ENCODE measurements at regions not wholly inside any gene's neighbourhood (a gene's known extent, or its start where the extent isn't known, plus 50 kb on each side); places are given as distances from the start of the nearest gene placed in this dataset.

GRCh38 chr13:57935965-57936364 lies 304.4 kb downstream of the PCDH17 start:
- no peak overlapping the region for H3K4me3 Mint-ChIP-seq
- Histone ChIP-seq H3K23ac (ENCODE audit: insufficient read length, low read depth, low read length) (no peak overlapping the region), H2BK120ac (ENCODE audit: low read depth, low read length, poor library complexity, severe bottlenecking) (no peak overlapping the region), H3K9me3 (ENCODE audit: control insufficient read depth, low read depth, low read length) (no peaks in the 10 kb centered on the region), H4K20me1 (ENCODE audit: control insufficient read depth, insufficient read depth, insufficient read length) (no peaks in the 10 kb centered on the region), H3K4ac (ENCODE audit: low read depth, low read length) (no peak overlapping the region), H4K8ac (replicated peaks; ENCODE audit: insufficient read length, low read depth, low read length) (no peak overlapping the region), H3K27me3 (ENCODE audit: insufficient read depth, low read length) (no peaks in the 10 kb centered on the region), H4K91ac (ENCODE audit: insufficient read length, low read depth, low read length) (no peak overlapping the region), H3K23me2 (ENCODE audit: insufficient read length, low read depth, low read length, poor library complexity, severe bottlenecking) (no peaks in the 10 kb centered on the region), H3K27ac (ENCODE audit: insufficient read length, low read depth, low read length) (no peak overlapping the region), H2BK20ac (ENCODE audit: low read depth, low read length, poor library complexity, severe bottlenecking) (no peak overlapping the region), H2AFZ (ENCODE audit: low read length) (no peak overlapping the region), H3K18ac (ENCODE audit: insufficient read length, low read depth, low read length) (no peak overlapping the region), H3K4me2 (ENCODE audit: insufficient read depth, insufficient read length, low read length) (no peak overlapping the region), H3K56ac (ENCODE audit: insufficient read length, low read depth, low read length) (no peak overlapping the region), H3K79me2 (ENCODE audit: insufficient read depth, low read length) (no peaks in the 10 kb centered on the region), H4K5ac (ENCODE audit: insufficient read length, low read depth, low read length) (no peak overlapping the region), H2BK5ac (ENCODE audit: insufficient read length, low read length) (no peak overlapping the region), H2BK12ac (ENCODE audit: insufficient read length, low read depth, low read length) (no peak overlapping the region), H3K4me1 (ENCODE audit: insufficient read depth, low read length) (no peaks in the 10 kb centered on the region), H3T11ph (ENCODE audit: low read length) (no peak overlapping the region), H3K14ac (ENCODE audit: insufficient read depth, low read length) (no peak overlapping the region), H3K79me1 (ENCODE audit: insufficient read depth, low read depth, low read length, poor library complexity, severe bottlenecking) (no peaks in the 10 kb centered on the region), H3K9ac (ENCODE audit: extremely low read depth, insufficient read length, low read length) (no peak overlapping the region), H2AK5ac (ENCODE audit: insufficient read length, low read length) (no peak overlapping the region), H2BK15ac (ENCODE audit: low read depth, low read length) (no peak overlapping the region)
- peaks cover 4% of the 10 kb centered on the region in 2 experiments; a peak in 1 of 4 replicates for H3K4me1 Mint-ChIP-seq
- DNase-seq, result no peak
- no CpG with 5 or more reads among the region's 3 CpGs for WGBS (ENCODE audit: extremely low coverage, insufficient read length, low lambda C conversion rate)
- no peaks in the 10 kb centered on the region for H3K36me3 Mint-ChIP-seq (ENCODE audit: insufficient read depth in 1 of 3, low read depth in 3 of 3)
- H3K27me3 Mint-ChIP-seq (ENCODE audit: low read depth), result no peaks in the 10 kb centered on the region
- no peaks in the 10 kb centered on the region for H3K9me3 Mint-ChIP-seq
- H3K27ac Mint-ChIP-seq, result no peak overlapping the region
- TF ChIP-seq CTCF (conservative IDR thresholded peaks at IDR 0.05), result no peak
